NCI-H524 (cell line): ENCODE measurements at regions not wholly inside any gene's neighbourhood (a gene's known extent, or its start where the extent isn't known, plus 50 kb on each side); places are given as distances from the start of the nearest gene placed in this dataset.
A peak's percentile ranks its signal among the peaks of the same experiment; 100 is the strongest.
"Not testable (repeated sequence)": the region's sequence is repeated elsewhere in the genome, so short reads cannot be mapped to it uniquely, and the experiment has no call there.

Experiments used
- DNase-seq, 2 experiments: peaks; one replicate each; lab custom pipeline; 2025; lab: John Stamatoyannopoulos, UW

DNA sequence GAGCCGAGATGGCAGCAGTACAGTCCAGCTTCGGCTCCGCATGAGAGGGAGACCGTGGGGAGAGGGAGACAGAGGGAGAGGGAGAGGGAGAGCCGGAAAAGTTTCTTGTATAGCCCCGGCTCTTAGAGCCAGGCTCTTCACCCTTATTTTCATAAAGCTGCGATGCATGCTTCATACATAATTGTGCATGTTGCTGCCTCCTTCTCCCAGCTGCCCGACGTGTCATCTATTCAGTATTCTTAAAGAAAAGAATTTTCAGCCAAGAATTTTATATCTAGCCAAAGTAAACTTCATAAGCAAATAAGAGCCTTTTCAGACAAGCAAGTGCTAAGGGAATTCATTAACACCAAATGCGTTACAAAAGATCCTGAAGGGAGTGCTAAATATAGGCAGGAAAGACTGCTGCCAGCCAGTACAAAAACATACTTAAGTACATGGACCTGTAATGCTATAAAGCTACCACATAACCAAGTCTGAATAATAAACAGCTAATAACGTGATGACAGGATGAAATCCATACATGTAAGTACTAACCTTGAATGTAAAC is 219.8 kb upstream of the CXADR start:
- DNase-seq: not testable (repeated sequence)

DNA sequence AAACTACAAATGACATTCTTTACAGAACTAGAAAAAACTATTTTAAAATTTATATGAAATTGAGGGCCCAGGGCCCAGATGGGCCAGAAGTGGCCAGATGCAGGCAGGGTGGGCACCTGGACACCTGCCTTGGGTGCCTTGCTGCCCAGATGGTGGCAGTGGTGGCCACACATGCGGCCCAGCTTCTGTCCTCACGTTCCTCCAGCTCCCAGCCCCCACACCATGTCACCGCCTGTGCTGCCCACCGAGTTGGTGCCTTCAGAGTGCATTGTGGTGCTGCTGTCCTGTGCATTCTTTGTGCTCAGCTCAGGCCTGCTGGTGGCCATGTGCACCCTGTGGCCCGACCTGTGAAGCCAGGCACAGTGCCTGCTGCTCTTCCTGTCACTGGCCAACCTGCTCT is 216.8 kb upstream of the CXADR start:
- no peak for DNase-seq

DNA sequence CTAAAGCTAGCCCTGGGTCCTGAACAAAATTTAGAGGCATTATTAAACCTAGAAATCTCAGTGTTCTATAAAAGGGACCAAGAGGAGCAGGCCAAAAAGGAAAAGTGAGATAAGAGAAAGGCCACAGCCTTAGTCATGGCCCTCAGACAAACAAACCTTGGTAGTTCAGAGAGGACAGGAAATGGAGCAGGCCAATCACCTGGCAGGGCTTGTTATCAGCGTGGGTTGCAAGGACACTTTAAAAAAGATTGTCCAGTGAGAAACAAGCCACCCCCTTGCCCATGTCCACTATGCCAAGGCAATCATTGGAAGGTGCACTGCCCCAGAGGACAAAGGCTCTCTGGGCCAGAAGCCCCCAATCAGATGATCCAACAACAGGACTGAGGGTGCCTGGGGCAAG is 213.3 kb upstream of the CXADR start:
- DNase-seq: not testable (repeated sequence)

DNA sequence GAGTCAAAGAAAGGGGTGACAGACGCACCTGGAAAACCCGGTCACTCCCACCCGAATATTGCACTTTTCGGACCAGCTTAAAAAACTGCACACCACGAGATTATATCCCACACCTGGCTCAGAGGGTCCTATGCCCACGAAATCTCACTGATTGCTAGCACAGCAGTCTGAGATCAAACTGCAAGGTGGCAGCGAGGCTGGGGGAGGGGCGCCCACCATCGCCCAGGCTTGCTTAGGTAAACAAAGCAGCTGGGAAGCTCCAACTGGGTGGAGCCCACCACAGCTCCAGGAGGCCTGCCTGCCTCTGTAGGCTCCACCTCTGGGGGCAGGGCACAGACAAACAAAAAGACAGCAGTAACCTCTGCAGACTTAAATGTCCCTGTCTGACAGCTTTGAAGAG is 185.1 kb upstream of the CXADR start:
- DNase-seq: not testable (repeated sequence)

DNA sequence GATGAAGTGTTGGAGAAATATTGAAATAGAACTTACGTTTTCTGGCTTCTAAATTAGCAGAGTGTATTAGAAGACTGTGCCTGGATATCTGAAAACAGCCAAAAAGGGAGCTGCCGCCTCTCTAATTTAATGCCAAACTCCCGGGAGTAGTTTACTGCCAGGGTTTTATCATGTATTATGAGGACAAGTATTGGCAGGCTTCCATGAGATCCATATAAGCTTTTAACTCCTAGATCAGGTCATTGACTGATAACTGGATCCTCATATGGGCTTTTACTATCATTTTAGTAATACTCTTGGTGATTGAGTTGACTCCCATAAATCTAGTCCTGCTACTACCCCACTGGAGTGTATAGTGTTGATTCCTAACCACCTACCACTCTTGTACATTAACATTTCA is 178.4 kb upstream of the CXADR start:
- DNase-seq: no peak

DNA sequence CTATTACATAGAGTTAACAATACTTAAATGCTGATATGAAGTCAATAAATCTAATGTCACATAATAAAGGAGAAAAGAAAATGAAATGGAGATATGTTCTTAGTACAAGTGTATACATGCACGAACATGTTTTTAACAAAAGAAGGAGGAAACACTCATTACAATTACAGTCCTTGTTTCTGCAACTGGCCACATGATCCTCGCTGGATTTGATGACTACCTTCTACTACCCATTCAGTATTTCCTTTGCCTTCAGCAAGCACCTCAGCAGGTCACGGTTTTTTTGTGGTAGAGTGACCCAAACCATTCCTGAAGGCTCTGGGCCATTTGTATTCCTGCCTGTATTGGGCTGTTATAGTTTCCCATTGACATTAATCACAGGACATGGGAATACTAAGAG is 172.8 kb upstream of the CXADR start:
- DNase-seq: no peak

DNA sequence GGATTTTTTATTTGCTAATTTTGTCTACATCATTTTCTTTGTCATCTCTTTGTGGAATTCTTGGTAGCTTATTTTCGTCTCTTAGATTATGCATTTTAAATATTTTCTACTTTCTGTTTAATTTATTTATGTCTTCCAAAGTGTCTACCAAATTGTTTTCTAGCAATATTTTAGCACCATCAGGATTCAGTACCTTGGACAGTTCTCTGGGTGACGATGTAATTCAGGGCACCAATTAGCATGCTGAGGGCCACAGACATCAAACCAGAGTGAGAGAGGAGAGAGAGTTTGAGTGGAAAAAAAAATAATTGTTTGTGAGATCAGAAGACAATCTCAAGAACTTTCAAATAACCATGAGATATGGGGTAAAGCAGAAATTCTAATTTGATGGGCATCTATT is 169.8 kb upstream of the CXADR start:
- no peak for DNase-seq

DNA sequence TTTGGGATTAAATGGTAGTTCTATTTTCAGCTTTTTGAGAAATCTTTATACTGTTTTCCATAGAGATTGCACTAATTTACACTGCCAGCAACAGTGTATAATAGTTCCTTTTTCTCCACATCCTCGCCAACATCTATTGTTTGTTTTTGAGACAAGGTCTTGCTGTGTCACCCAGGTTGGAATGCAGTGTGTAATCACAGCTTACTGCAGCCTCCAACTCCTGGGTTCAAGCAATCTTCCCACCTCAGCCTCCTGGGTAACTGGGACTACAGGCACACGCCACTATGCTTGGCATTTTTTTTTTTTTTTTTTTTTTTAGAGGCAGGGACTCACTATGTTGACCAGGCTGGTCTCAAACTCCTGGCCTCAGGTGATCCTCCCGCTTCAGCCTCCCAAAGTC is 164.5 kb upstream of the CXADR start:
- DNase-seq: no peak

DNA sequence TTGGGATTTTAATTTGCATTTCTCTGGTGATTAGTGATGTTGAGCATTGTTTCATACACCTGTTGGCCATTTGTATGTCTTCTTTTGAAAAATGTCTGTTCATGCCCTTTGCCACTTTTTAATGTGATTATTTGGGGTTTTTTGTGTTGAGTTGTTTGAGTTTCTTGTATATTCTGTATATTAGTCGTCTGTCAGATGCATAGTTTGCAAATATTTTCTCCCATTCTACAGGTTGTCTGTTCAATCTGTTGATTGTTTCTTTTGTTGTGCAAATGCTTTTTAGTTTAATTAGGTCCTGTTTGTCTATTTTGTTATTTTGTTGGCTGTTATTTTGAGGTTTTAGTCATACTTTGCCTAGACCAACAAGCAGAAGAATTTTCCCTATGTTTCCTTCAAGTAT is 164.0 kb upstream of the CXADR start:
- DNase-seq: no peak

DNA sequence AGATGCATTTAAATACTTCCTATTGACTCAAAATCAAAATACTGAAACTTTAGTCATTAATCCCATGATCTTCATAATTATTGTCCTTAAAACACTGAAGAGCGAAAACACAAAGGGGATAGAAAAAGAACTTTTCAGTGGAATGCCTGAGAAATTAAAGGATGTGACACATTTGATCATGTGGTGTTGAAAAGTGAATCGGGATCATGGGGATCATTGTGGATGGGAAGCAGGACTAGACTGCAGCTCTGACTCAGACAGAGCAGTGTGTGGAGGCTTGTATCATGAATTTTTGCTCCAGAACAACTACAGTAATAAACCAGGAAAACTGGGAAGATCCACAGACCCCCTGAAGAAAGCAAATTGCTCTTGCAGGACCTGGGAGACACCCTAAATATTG is 161.1 kb upstream of the CXADR start:
- no peak for DNase-seq

DNA sequence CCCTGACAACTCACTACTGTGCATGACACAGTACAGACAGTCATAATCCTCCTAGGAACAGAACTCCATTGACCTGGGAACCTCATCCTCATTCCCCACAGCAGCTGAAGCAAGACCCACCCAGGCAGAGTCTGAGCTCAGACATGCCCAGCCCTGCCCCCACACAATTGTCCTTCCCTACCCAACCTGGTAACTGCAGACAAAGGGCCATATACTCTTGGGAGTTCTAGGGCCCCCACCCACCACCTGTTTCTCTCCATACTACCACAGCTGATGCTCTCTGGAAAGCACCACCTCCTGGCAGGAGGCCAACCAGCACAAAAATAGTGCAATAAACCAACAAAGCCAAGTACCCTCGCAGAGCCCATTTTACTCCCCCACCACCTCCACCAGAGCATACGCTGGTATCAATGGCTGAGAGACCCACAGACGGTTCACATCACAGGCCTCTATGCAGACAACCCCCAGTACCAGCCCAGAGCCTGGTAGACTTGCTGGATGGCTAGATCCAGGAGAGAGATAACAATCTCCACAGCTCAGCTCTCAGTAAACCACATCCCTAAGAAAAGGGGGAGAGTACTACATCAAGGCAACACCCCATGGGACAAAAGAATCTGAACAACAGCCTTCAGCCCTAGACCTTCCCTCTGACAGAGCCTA is 159.7 kb upstream of the CXADR start:
- peak in 1 of 2 experiments; percentile 74 for DNase-seq

DNA sequence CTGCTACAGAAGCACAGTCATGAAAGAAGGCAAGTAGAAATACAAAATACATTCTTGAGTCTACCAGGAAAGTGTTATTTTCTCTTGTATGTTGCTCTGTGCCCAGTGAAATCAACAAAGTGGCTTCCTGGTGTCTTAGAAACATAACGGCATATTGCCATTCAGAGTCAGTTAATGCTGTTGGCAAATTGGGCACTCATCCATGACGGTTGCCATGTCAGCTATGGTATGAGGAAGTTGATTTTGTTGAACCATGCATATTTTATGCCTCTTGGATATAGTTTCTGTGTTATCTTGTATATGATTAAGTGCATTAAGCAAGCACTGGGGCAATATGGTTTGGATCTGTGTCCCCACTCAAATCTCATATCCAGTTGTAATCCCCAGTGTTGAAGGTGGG is 153.1 kb upstream of the CXADR start:
- no peak for DNase-seq

DNA sequence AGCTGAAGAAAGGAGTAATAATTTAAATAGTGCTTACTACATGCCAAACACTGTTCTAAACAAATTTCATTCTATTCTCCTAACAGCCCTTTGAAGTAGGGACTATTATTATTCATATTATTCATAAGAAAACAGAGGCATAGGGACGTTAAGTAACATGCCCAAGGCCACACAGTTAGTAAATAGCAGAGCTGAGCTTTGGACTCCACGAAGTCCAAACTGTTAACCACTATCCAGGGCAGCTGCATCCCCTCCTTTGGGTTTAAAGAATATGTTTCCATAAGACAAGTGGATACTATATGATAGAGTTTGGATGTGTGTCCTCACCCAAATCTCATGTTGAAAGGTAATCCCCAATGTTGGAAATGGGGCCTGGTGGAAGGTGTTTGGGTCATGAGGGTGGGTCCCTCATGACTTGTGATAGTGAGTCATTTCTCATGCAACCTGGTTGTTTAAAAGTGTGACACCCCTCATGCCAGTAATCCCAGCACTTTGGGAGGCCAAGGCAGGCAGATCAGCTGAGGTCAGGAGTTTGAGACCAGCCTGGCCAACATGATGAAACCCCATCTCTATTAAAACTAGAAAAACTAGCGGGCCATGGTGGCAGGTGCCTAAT is 144.0 kb upstream of the CXADR start:
- no peak for DNase-seq

DNA sequence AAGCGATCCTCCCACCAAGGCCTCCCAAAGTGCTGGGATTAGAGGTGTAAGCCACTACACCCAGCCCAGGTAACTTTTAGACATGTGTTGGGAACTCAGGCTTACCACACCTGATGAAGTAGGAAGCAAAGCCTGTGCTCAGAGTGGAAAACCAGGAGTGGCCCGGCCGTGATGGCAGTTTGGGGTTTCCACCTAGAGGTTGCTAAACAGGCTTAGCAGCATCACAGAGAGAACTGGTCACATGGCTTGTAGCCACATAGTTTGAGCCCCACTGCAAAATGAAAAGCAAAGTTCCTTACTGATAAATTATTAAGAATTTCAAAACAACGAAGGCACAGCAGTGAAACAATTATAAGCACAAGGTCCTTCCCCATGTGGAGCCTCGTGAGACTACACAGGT is 142.6 kb upstream of the CXADR start:
- DNase-seq: no peak

DNA sequence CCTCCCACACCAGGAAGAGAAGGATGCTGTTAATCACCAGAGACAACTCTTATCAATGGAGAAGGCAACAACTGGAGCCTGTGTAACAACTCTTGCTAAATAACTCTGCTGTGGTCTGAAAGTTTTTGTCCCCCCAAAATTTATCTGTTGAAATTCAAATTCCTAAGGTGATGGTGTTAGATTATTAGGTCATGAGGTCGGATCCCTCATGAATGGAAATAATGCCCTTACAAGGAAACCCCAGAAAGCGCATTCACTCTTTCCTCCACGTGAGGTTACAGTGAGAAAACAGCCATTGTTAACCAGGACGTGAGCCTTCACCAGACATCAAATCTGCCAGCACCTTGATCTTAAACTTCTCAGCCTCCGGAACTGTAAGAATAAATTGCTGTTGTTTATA is 141.9 kb upstream of the CXADR start:
- DNase-seq: no peak

DNA sequence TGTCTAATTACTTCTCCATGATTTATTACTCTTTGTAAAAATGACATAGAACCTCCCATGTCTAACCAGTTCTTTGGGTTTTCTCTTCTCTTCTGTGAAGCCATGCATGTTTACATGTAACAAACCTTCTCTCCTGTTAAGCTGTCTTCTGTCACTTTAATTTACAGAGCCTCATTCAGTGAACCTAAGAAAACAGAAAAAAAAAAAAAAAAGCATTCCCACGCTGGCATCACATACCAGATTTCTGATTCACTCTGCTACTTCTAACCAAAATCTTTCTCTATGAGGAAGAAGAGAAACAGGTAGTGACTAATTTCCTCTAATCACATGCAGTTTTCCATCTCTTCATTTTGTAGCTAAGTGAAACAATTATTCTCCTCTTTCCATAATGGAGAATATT is 141.4 kb upstream of the CXADR start:
- DNase-seq: no peak

DNA sequence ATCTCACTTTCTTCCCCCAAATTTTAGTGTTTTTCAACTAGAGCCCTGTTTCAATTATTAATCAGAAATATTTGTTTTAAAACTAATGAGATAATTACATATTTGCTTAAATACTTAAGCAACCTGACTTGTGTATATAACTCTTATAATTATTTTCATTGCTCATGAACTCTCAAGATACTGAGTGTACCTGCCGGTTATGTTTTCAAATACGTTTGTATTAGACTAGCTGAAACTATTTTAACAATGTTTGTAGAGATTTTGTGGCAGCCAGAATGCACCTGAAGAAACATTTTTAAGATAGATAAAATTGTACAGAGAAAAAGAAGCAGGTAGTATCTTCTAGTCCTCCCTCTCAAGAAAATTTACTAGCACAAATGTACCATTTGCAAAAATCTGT is 140.6 kb upstream of the CXADR start:
- no peak for DNase-seq

DNA sequence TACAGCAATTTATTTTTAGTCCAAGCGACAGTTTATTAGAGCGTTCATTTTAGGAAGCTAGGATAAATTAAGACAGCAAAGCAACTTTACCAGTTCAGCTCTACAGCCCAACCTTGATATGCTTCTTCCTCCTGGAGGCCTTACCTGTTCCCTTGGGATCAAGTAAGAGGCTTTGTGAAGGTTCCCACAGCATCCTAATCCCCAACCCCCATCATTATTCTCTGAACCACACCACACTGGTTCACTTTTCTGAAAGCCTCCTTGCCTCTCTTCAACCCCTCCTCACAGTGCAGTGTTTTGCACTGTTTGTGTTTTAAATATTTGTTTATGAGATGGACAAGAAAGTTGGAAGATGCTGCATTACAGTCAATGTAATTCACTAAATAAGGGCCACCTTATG is 126.3 kb upstream of the CXADR start:
- peak in 1 of 2 experiments; percentile 14 for DNase-seq

DNA sequence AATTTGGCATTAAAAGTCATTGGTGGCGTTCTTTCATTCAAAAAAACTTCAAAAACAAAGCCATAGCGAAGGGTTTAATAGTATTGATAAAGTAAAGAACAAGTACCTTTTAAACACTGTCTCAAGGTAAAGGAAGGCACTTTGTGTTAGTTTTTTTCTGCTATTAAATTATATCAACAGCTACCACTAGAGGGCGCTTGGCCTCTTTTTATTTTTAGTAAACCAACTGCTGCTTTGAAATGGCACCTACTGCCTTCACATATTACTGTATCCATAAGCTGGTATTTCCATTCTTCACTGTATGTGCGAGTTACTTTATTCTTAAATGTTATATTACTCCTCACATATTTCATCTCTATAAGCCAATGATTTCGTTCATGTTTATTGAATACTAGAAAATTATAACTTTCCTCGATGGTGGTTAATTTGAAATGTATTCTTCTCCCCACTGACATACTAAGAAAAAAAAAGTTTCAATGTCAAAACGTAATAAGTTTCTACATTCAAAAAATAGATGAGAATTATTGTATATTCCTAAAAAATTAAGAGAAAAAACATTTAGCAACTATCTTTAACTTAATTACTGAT is 125.7 kb upstream of the CXADR start:
- peak; percentile 54 to 82 for DNase-seq

DNA sequence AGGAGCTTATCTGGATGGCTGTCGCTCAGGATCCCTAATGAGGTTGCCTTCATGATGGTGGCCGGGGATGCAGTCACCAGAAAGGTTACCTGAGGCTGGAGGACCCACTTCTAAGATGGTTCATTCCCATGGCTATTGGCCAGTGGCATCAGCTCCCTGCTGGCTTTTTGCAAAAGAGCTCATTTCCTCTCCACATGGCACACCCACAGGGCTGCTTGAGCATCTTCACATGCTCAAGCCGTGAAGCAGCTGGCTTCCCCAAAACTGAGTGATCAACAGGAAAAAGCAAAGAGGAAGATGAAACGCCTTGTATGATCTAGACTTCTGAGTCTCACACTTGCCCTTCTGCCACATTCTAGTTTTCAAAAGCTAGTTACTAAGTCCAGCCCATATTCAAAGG is 124.6 kb upstream of the CXADR start:
- peak in 1 of 2 experiments; percentile 12 for DNase-seq

DNA sequence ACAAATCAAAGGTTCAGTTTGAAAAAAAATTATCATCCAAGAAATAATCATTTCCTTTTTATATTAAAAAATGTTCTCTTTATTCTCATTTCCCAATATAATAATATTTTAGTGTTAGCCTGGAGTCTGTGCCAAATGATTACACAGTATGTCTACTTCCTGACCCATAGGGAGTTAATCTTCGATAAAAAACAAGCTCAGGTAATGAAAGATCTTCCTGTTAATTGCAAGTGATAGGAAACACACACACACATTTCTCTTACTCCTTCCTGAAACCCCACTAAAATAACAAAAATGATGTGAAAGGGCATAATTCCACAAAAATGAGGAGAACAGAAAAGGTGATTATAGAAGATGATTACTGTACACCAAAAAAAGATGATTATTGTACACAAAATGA is 123.5 kb upstream of the CXADR start:
- DNase-seq: no peak

DNA sequence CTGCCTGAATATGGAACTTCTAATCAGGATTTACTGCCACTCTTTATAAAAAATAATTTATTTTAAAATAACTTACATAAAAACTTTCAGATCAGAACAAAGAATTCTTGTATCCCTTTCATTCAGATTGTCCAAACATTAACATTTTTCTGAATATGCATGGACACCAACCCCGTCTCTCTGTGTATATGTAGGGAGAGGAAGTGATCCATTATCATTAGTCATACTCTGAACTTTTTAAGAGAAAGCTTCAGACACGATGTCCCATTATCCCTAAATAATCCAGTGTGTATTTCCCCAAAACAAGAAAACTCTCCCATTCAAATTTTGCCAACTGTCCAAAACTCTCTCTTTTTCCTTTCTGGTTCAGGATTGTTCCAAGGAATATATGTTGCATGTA is 122.3 kb upstream of the CXADR start:
- no peak for DNase-seq

DNA sequence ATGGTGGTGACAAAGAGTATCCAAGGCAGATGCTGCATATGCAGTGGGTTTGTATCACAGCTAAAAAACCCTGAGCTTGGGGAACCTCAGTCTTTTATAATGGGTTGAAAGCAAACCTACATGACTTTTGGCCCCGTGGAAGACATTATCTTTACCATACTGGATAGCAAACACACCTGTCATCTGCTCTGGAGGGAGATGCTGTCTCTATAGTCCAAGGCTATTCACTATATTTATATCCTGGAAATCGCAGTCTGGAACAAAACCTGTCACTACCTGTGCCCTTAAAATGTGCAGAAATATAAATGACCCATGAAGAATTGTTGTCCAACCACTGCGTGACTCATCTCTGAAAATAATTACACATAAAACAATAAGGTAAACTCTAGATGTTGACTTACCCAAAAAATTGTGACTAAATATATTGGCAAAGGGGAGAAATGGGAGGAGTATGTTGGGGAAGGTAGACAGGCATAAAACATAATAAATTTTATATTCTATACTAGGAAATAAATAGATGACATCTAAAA is 121.0 kb upstream of the CXADR start:
- DNase-seq: no peak
